ENCODE measurements at regions not wholly inside any gene's neighbourhood (a gene's known extent, or its start where the extent isn't known, plus 50 kb on each side); places are given as distances from the start of the nearest gene placed in this dataset.

DNA sequence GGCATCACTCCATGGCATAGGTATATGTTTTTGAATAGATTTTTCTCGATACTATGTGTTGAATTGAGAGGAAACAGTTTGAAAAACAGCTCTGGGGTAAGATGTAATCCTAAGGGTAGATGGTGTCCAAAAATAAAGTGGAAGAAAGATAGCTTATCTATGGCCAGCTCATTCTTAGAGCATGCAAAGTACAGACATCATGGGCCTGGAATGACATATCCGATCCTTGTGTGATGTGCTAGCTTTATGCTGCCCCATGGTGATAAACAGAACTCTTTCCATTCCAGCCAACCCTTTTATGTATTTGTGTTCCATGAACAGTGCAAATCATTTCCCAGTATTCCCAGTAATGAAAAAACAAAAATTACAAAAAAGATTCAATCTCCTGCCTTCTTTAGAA is 390.2 kb upstream of the NXPH2 start:
- H3K27ac Mint-ChIP-seq, result no peak overlapping the region
- DNase-seq (no peak), ATAC-seq (no peak)
- H3K4me3 Mint-ChIP-seq, result no peak overlapping the region
- no peaks in the 10 kb centered on the region for H3K36me3 Mint-ChIP-seq (ENCODE audit: low read depth)
- H3K4me1 Mint-ChIP-seq (ENCODE audit: low read depth), result no peaks in the 10 kb centered on the region
- H3K27me3 Mint-ChIP-seq (ENCODE audit: low read depth), result no peaks in the 10 kb centered on the region
- ChIA-PET POLR2A (no interaction called here), CTCF (no interaction called here)
- H3K9me3 Mint-ChIP-seq (ENCODE audit: insufficient read depth), result peaks cover 11% of the 10 kb centered on the region

GRCh38 chr2:139165601-139166000 is 385.4 kb upstream of the NXPH2 start:
- Mint-ChIP-seq H3K4me3 (no peak overlapping the region), H3K27me3 (ENCODE audit: low read depth) (no peaks in the 10 kb centered on the region), H3K4me1 (ENCODE audit: low read depth) (no peaks in the 10 kb centered on the region), H3K9me3 (ENCODE audit: insufficient read depth) (peaks cover 6% of the 10 kb centered on the region), H3K36me3 (ENCODE audit: low read depth) (no peaks in the 10 kb centered on the region), H3K27ac (no peak overlapping the region)
- POLR2A ChIA-PET, result no interaction called here
- ATAC-seq (no peak), DNase-seq (no peak)
- CTCF ChIA-PET, result no interaction called here

GRCh38 chr2:139165041-139165440 is 384.9 kb upstream of the NXPH2 start:
- POLR2A ChIA-PET, result no interaction called here
- DNase-seq, result no peak
- no peaks in the 10 kb centered on the region for H3K36me3 Mint-ChIP-seq (ENCODE audit: low read depth)
- no peak for ATAC-seq
- no peaks in the 10 kb centered on the region for H3K27me3 Mint-ChIP-seq (ENCODE audit: low read depth)
- CTCF ChIA-PET, result no interaction called here
- H3K27ac Mint-ChIP-seq, result no peak overlapping the region
- no peaks in the 10 kb centered on the region for H3K4me1 Mint-ChIP-seq (ENCODE audit: low read depth)
- peaks cover 5% of the 10 kb centered on the region for H3K9me3 Mint-ChIP-seq (ENCODE audit: insufficient read depth)
- H3K4me3 Mint-ChIP-seq, result no peak overlapping the region

GRCh38 chr2:139162957-139163356 is 382.8 kb upstream of the NXPH2 start:
- no peak for DNase-seq
- no peak overlapping the region for H3K4me3 Mint-ChIP-seq
- H3K4me1 Mint-ChIP-seq (ENCODE audit: low read depth), result no peaks in the 10 kb centered on the region
- no peaks in the 10 kb centered on the region for H3K36me3 Mint-ChIP-seq (ENCODE audit: low read depth)
- CTCF ChIA-PET, result no interaction called here
- POLR2A ChIA-PET, result no interaction called here
- no peak for ATAC-seq
- no peaks in the 10 kb centered on the region for H3K9me3 Mint-ChIP-seq (ENCODE audit: insufficient read depth)
- no peak overlapping the region for H3K27ac Mint-ChIP-seq
- H3K27me3 Mint-ChIP-seq (ENCODE audit: low read depth), result no peaks in the 10 kb centered on the region

GRCh38 chr2:139162456-139162855 is 382.3 kb upstream of the NXPH2 start:
- Mint-ChIP-seq H3K4me3 (no peak overlapping the region), H3K36me3 (ENCODE audit: low read depth) (no peaks in the 10 kb centered on the region), H3K27ac (no peak overlapping the region), H3K4me1 (ENCODE audit: low read depth) (no peaks in the 10 kb centered on the region), H3K27me3 (ENCODE audit: low read depth) (no peaks in the 10 kb centered on the region), H3K9me3 (ENCODE audit: insufficient read depth) (no peaks in the 10 kb centered on the region)
- ChIA-PET POLR2A (no interaction called here), CTCF (no interaction called here)
- ATAC-seq (no peak), DNase-seq (no peak)

GRCh38 chr2:139160836-139161235 is 380.6 kb upstream of the NXPH2 start:
- no peak for DNase-seq
- Mint-ChIP-seq H3K4me3 (no peak overlapping the region), H3K27ac (no peak overlapping the region), H3K9me3 (ENCODE audit: insufficient read depth) (no peaks in the 10 kb centered on the region), H3K36me3 (ENCODE audit: low read depth) (no peaks in the 10 kb centered on the region), H3K27me3 (ENCODE audit: low read depth) (no peaks in the 10 kb centered on the region), H3K4me1 (ENCODE audit: low read depth) (no peaks in the 10 kb centered on the region)
- CTCF ChIA-PET, result no interaction called here
- no peak for ATAC-seq
- POLR2A ChIA-PET, result no interaction called here

DNA sequence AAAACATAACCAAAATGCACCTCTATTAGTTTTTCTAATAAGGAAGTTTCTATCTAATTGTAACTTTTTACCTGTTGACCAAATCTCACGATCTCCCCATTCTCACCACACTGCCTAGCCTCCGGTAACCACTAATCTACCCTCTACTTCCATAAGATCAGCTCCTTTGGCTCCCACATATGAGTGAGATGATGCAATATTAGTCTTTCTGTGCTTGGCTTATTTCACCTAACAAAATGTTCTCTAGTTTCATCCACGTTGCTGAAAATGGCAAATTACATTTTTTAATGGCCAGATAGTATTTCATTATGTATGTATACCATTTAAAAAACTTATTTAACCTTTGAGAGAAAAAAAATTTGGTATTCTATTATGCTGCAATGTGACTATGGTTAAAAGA is 379.0 kb upstream of the NXPH2 start:
- ChIA-PET POLR2A (no interaction called here), CTCF (no interaction called here)
- Mint-ChIP-seq H3K27me3 (ENCODE audit: low read depth) (no peaks in the 10 kb centered on the region), H3K4me3 (no peak overlapping the region), H3K27ac (no peak overlapping the region), H3K9me3 (ENCODE audit: insufficient read depth) (no peaks in the 10 kb centered on the region), H3K4me1 (ENCODE audit: low read depth) (no peaks in the 10 kb centered on the region), H3K36me3 (ENCODE audit: low read depth) (no peaks in the 10 kb centered on the region)
- no peak for DNase-seq
- no peak for ATAC-seq

DNA sequence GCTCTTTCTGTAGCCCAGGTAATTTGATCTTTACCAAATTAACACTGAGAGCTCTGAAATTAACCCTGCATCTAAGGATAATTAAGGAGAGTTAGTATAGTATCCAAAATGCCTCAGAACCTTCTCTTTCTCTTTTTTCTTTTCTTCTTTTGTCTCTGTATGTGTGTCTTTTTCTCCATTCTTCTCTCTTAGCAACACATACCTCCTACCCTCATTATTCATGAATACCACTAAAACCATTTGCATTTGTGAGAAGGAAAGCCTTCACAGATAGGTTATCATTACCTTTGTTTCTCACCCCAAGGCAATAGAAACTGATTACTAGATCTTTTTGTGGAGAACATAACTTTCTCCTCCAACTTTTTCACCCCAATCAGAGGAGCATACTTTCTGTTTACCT is 376.5 kb upstream of the NXPH2 start:
- Mint-ChIP-seq H3K27ac (no peak overlapping the region), H3K36me3 (ENCODE audit: low read depth) (no peaks in the 10 kb centered on the region), H3K4me3 (no peak overlapping the region), H3K9me3 (ENCODE audit: insufficient read depth) (no peaks in the 10 kb centered on the region), H3K27me3 (ENCODE audit: low read depth) (no peaks in the 10 kb centered on the region), H3K4me1 (ENCODE audit: low read depth) (no peaks in the 10 kb centered on the region)
- CTCF ChIA-PET, result no interaction called here
- POLR2A ChIA-PET, result interaction anchor here (0.7 kb wide), 1 partner anchor 105 kb away, joined by 4 read pairs; no protein-coding TSS in a partner anchor
- no peak for ATAC-seq
- no peak for DNase-seq

DNA sequence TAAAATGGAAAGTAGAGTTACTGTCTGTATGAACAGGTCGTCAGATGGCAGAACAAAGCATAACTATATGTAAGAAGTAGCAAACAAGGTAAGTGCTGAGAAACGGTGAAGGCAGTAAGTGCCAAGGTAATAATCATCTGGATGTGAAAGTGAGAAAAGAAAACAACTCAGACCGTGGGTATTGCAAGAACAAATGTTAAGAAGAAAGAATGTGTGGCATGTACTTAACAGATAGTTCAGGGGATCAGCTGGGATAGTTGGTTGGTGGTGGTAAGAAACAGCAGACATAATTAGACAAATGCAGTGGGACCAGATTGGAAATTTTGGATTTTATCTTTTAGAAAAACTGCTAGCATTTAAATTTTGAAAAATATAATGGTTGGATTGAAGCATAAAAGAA is 375.8 kb upstream of the NXPH2 start:
- Mint-ChIP-seq H3K27ac (no peak overlapping the region), H3K36me3 (ENCODE audit: low read depth) (no peaks in the 10 kb centered on the region), H3K9me3 (ENCODE audit: insufficient read depth) (no peaks in the 10 kb centered on the region), H3K4me3 (no peak overlapping the region), H3K27me3 (ENCODE audit: low read depth) (no peaks in the 10 kb centered on the region), H3K4me1 (ENCODE audit: low read depth) (no peaks in the 10 kb centered on the region)
- ATAC-seq (no peak), DNase-seq (no peak)
- POLR2A ChIA-PET, result no interaction called here
- CTCF ChIA-PET, result no interaction called here

GRCh38 chr2:139142252-139142880 is 362.2 kb upstream of the NXPH2 start:
- CTCF ChIA-PET, result no interaction called here
- Mint-ChIP-seq H3K4me1 (ENCODE audit: low read depth) (no peaks in the 10 kb centered on the region), H3K9me3 (ENCODE audit: insufficient read depth) (peaks cover 5% of the 10 kb centered on the region), H3K27ac (no peak overlapping the region), H3K4me3 (no peak overlapping the region), H3K27me3 (ENCODE audit: low read depth) (no peaks in the 10 kb centered on the region), H3K36me3 (ENCODE audit: low read depth) (no peaks in the 10 kb centered on the region)
- no peak for DNase-seq
- no peak for ATAC-seq
- POLR2A ChIA-PET, result no interaction called here

GRCh38 chr2:139124271-139124670 is 344.1 kb upstream of the NXPH2 start:
- H3K27ac Mint-ChIP-seq, result no peak overlapping the region
- ChIA-PET CTCF (no interaction called here), POLR2A (no interaction called here)
- H3K4me3 Mint-ChIP-seq, result no peak overlapping the region
- DNase-seq (no peak), ATAC-seq (no peak)
- H3K4me1 Mint-ChIP-seq (ENCODE audit: low read depth), result no peaks in the 10 kb centered on the region
- no peaks in the 10 kb centered on the region for H3K36me3 Mint-ChIP-seq (ENCODE audit: low read depth)
- H3K27me3 Mint-ChIP-seq (ENCODE audit: low read depth), result no peaks in the 10 kb centered on the region
- H3K9me3 Mint-ChIP-seq (ENCODE audit: insufficient read depth), result peaks cover 5% of the 10 kb centered on the region

GRCh38 chr2:139123795-139124194 is 343.6 kb upstream of the NXPH2 start:
- Mint-ChIP-seq H3K36me3 (ENCODE audit: low read depth) (no peaks in the 10 kb centered on the region), H3K9me3 (ENCODE audit: insufficient read depth) (peaks cover 5% of the 10 kb centered on the region)

DNA sequence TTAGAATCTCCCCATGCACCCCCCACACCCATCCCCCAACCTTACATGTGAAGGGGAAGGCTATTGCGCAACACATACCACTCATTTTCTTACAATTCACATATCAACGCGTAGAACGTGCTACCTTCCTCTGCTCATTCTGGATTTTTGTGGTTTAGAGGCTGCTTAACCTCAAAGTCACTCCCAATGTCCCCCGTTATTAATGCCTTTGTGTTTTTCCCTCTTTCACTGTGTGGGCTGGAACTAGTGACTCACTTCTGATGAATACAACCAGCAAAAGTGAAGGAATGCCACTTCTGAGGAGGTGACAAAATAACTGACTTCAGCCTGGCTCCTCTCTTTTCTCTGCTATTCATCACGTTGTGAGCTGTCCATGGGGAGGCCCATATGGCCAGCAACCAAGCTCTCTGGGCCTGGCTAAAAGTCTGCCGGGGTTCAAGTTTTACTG is 342.5 kb upstream of the NXPH2 start:
- DNase-seq (no peak), ATAC-seq (no peak)
- H3K36me3 Mint-ChIP-seq (ENCODE audit: low read depth), result no peaks in the 10 kb centered on the region
- no peaks in the 10 kb centered on the region for H3K27me3 Mint-ChIP-seq (ENCODE audit: low read depth)
- H3K4me1 Mint-ChIP-seq (ENCODE audit: low read depth), result no peaks in the 10 kb centered on the region
- H3K4me3 Mint-ChIP-seq, result no peak overlapping the region
- peaks cover 5% of the 10 kb centered on the region for H3K9me3 Mint-ChIP-seq (ENCODE audit: insufficient read depth)
- ChIA-PET CTCF (no interaction called here), POLR2A (no interaction called here)
- no peak overlapping the region for H3K27ac Mint-ChIP-seq

More at GRCh38 chr2:139123795-139124194, 343.6 kb upstream of the NXPH2 start:
- Mint-ChIP-seq H3K27me3 (ENCODE audit: low read depth) (no peaks in the 10 kb centered on the region), H3K4me1 (ENCODE audit: low read depth) (no peaks in the 10 kb centered on the region), H3K27ac (no peak overlapping the region), H3K4me3 (no peak overlapping the region)
- DNase-seq, result no peak
- no peak for ATAC-seq
- POLR2A ChIA-PET, result no interaction called here
- CTCF ChIA-PET, result no interaction called here
